Suprapubic skin (tissue), 4 donors: ENCODE measurements at regions not wholly inside any gene's neighbourhood (a gene's known extent, or its start where the extent isn't known, plus 50 kb on each side); places are given as distances from the start of the nearest gene placed in this dataset.

Source experiments
- POLR2A ChIP-seq, 2 donors: fragments of 450-650 bp; IDR thresholded peaks; one replicate each; pipeline ENCODE4 v1.6.1; 2017; ENCODE audit warnings: antibody characterized with exemption in 2 of 2, mild to moderate bottlenecking in 2 of 2, moderate library complexity in 2 of 2
- POLR2AphosphoS5 ChIP-seq, 3 donors: sonication (generic); formaldehyde crosslinking; IDR thresholded peaks; one replicate each; pipeline ENCODE4 v1.6.1; 2017; ENCODE audit warnings: antibody characterized with exemption in 3 of 3
- TF ChIP-seq, protein P1 (sequence below), 2 donors: fragments of 200-600 bp in 1 of 2; fragments of 450-650 bp in 1 of 2; sonication (generic) in 1 of 2; IDR thresholded peaks; one replicate each; pipeline ENCODE4 v1.5.1; 2016 to 2019; ENCODE audit warnings: antibody characterized with exemption in 2 of 2, mild to moderate bottlenecking in 1 of 2, moderate library complexity in 1 of 2

DNA sequence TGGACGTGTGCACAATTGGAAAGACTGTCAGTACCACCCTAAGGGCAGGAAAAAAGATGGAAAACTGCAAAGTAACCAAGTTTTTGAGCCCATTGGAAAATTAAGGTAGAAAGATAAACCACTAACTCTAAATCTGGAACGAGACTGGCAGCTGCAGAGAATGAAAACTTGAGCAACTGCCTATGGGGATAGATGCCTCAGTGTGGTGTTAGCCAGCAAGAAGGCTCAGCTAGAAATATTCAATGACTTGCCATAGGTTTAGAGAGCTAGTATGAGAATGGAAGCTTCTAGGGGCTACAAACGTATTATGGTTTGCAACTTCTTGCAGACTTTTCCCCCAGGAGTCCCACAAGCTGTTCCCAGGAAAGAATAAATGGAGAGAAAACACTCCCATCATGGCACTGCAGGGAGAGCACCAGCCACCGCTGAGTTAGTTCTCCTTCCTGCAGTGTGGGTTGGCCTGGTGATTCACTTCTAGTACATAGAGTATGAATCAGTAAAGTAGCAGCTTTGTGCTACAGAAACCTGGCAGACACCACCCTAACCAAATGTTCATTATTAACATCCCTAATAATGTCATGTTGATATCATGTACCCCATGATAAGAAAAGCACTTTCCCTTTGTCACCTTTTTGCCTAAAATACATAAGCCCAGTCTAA lies 372.4 kb upstream of the VWC2 start:
- TF ChIP-seq, protein P1, sequence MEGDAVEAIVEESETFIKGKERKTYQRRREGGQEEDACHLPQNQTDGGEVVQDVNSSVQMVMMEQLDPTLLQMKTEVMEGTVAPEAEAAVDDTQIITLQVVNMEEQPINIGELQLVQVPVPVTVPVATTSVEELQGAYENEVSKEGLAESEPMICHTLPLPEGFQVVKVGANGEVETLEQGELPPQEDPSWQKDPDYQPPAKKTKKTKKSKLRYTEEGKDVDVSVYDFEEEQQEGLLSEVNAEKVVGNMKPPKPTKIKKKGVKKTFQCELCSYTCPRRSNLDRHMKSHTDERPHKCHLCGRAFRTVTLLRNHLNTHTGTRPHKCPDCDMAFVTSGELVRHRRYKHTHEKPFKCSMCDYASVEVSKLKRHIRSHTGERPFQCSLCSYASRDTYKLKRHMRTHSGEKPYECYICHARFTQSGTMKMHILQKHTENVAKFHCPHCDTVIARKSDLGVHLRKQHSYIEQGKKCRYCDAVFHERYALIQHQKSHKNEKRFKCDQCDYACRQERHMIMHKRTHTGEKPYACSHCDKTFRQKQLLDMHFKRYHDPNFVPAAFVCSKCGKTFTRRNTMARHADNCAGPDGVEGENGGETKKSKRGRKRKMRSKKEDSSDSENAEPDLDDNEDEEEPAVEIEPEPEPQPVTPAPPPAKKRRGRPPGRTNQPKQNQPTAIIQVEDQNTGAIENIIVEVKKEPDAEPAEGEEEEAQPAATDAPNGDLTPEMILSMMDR (IDR thresholded peaks at IDR 0.05), result no peak
- TF ChIP-seq POLR2AphosphoS5 (IDR thresholded peaks at IDR 0.05), result no peak
- no peak for TF ChIP-seq POLR2A (IDR thresholded peaks at IDR 0.05)
